AG04450 (cell line): ENCODE measurements at regions not wholly inside any gene's neighbourhood (a gene's known extent, or its start where the extent isn't known, plus 50 kb on each side); places are given as distances from the start of the nearest gene placed in this dataset.

Source experiments
- CTCF ChIA-PET: fragments of 300-600, 350-600 bp; formaldehyde crosslinking; extraction: SDS; loops from one replicate; lab custom pipeline; 2022; ENCODE audit warnings: antibody characterized with exemption, inconsistent platforms; lab: Charles Lee
- POLR2A ChIA-PET: fragments of 350-600 bp; formaldehyde crosslinking; extraction: SDS; loops from one replicate; lab custom pipeline; 2021; ENCODE audit warnings: antibody characterized with exemption, inconsistent platforms; lab: Yijun Ruan, JAX
- DNase-seq: peaks from one replicate; pipeline ENCODE4 v3.0.0-alpha.2; 2011; ENCODE audit warnings: low read depth, low spot score
- H3K27ac ChIP-seq: one replicate; pipeline ENCODE4 v1.5.1; 2012; ENCODE audit warnings: low read depth, low read length, control low read depth
- H3K27me3 ChIP-seq: one replicate; pipeline ENCODE4 v1.6.0; 2012; ENCODE audit warnings: low read length; ENCODE audit not compliant: control insufficient read depth, insufficient read depth
- H3K4me3 ChIP-seq: 2 replicates; pipeline ENCODE4 v1.5.1; 2011; ENCODE audit warnings: mild to moderate bottlenecking, low read depth, low read length, control low read depth
- H3K9me3 ChIP-seq: 2 replicates; pipeline ENCODE4 v1.5.1; 2012; ENCODE audit warnings: low read length; ENCODE audit not compliant: control insufficient read depth, insufficient read depth
- CTCF ChIP-seq: IDR thresholded peaks from 2 replicates; pipeline ENCODE4 v1.5.1; 2011; ENCODE audit warnings: low read depth, low read length, control low read depth, inconsistent platforms

- Histone ChIP-seq H3K27ac (no peak overlapping the region), H3K9me3 (no peaks in the 10 kb centered on the region; the same call in 1 of the 2 replicates), H3K4me3 (no peak overlapping the region), H3K27me3 (peaks cover 30% of the 10 kb centered on the region)
- ChIA-PET POLR2A (no interaction called here), CTCF (interaction anchor here (0.5 kb wide), 1 partner anchor 349 kb away, joined by 5 read pairs; no protein-coding TSS in a partner anchor)
- TF ChIP-seq CTCF = no peak
- no peak for DNase-seq
These were observed 239.7 kb downstream of the SH3BP4 start for GRCh38 chr2:235191486-235191885.

- Histone ChIP-seq H3K27ac (no peak overlapping the region), H3K9me3 (no peaks in the 10 kb centered on the region; the same call in 1 of the 2 replicates), H3K27me3 (peaks cover 30% of the 10 kb centered on the region), H3K4me3 (no peak overlapping the region)
- ChIA-PET POLR2A (no interaction called here), CTCF (no interaction called here)
- no peak for TF ChIP-seq CTCF
- DNase-seq = no peak
These were observed 240.2 kb downstream of the SH3BP4 start for GRCh38 chr2:235191978-235192377.

- ChIA-PET POLR2A (no interaction called here), CTCF (no interaction called here)
- peaks cover 22% of the 10 kb centered on the region for H3K27me3 ChIP-seq
- TF ChIP-seq CTCF = no peak
- DNase-seq = no peak
- H3K9me3 ChIP-seq = no peaks in the 10 kb centered on the region; the same call in 1 of the 2 replicates
- no peak overlapping the region for H3K27ac ChIP-seq
- no peak overlapping the region for H3K4me3 ChIP-seq
These were observed 242.5 kb downstream of the SH3BP4 start for GRCh38 chr2:235194351-235194750.

- no peak for TF ChIP-seq CTCF
- H3K9me3 ChIP-seq = no peaks in the 10 kb centered on the region; the same call in 1 of the 2 replicates
- ChIA-PET POLR2A (no interaction called here), CTCF (interaction anchor here (0.9 kb wide), 1 partner anchor 16 kb away, joined by 3 read pairs; no protein-coding TSS in a partner anchor)
- no peak overlapping the region for H3K27ac ChIP-seq
- no peak overlapping the region for H3K4me3 ChIP-seq
- H3K27me3 ChIP-seq = peaks cover 20% of the 10 kb centered on the region
- no peak for DNase-seq
These were observed 243.0 kb downstream of the SH3BP4 start for GRCh38 chr2:235194836-235195235.

- H3K9me3 ChIP-seq = no peaks in the 10 kb centered on the region; the same call in 1 of the 2 replicates
- no peak overlapping the region for H3K27ac ChIP-seq
- no peak for DNase-seq
- H3K4me3 ChIP-seq = no peak overlapping the region
- ChIA-PET POLR2A (no interaction called here), CTCF (interaction anchor here (0.9 kb wide), 1 partner anchor 15 kb away, joined by 3 read pairs; no protein-coding TSS in a partner anchor)
- H3K27me3 ChIP-seq = peaks cover 17% of the 10 kb centered on the region
- TF ChIP-seq CTCF = no peak
These were observed 244.1 kb downstream of the SH3BP4 start for GRCh38 chr2:235195921-235196320.
